HG02678 (cell line): ENCODE measurements at regions not wholly inside any gene's neighbourhood (a gene's known extent, or its start where the extent isn't known, plus 50 kb on each side); places are given as distances from the start of the nearest gene placed in this dataset.

ENCODE experiments used
- ATAC-seq: cut with Tn5 transposase; IDR thresholded peaks from one replicate; pipeline ENCODE4 v1.9.1; 2021; ENCODE audit warnings: mild to moderate bottlenecking, moderate library complexity; ENCODE audit not compliant: unreplicated experiment

DNA sequence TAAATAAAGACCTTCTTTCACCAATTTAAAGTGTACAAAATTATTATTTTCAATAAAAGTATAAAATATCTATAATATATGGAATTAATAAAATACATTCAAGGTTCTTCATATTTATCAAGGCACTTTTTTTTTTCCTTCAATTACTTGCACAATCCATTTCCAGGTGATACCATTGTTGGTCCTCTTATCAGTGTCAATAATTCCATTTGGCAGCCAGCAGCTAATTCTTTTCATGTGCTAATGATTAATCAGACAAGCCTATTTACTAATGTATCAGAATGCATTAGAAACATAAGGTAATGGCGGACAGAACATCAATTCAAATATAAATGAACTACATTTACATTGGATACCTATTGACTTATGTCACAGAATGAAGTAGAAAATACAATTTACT lies 622.2 kb downstream of the TOX3 start:
- ATAC-seq, result no peak

DNA sequence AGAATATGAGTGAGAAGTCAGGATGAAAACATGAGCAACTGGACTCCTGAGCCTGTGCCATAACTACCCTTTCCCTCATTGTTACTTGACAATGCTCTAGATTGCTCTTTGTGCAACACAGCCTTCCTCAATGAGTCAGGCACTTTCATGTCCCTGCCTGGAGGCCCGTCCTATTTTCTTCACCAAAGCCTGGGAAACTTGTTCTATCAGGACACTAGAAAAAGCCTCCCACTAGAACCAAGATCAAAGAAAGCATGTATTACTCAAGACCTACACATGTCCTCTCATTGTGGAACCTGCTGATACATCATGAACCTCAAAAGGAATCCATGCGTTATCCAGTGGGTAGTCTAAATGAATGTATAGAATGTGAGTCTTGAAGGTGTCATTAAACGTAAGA lies 624.5 kb downstream of the TOX3 start:
- no peak for ATAC-seq

DNA sequence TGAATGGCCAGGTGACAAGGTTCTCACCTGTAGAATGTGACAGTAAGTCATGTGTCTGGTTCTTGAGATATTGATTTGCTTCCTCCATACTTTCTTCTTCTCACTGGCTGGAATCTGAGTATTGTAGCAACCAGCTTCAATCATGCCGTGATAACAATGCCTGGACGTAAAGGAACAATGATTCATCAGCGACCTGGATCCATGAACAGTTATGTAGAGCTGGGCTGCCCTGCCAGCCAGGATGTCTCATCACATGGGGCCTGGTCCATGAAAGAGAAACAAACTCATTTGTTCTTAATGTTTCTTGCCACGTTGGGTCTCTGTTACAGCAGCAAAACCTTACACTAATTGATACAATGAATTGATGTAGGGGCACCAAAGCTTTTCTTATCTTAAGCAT lies 627.2 kb downstream of the TOX3 start:
- no peak for ATAC-seq

DNA sequence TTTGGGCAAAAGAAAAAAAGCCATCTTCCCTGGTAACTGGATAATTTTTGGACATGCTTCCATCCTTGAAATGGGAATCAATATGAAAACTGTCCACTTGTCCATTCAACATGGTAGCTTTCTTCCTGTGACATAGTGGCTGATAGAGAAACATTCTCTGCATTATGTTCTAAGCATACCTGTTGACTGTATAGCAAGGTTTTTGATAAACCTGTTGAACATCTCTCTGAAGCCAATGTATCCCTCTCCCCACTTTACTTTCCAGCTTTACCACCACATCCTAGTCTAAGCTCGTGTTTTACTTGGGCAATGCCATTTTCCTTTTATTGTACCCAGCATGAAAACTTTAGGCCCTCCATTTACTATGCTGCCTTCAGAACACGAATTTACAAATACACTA lies 630.1 kb downstream of the TOX3 start:
- no peak for ATAC-seq

DNA sequence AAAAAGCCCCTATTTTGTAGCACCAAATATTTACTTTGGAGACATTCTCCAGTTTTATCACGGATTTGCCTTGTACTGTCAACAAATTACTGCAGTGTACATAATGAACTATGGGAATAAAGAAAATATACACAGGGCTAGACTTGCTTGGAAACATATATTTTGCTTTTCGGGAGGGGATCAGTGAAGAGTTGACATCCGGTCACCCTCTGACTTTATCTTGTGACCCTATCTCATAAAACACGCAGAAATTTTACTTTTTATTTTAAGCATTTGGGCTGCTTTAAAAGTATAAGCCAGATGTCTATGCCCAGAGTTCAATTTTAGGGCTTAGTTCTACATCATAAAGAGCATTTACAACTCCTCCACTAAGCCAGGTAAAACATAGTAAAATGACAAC lies 630.7 kb downstream of the TOX3 start:
- ATAC-seq, result no peak

DNA sequence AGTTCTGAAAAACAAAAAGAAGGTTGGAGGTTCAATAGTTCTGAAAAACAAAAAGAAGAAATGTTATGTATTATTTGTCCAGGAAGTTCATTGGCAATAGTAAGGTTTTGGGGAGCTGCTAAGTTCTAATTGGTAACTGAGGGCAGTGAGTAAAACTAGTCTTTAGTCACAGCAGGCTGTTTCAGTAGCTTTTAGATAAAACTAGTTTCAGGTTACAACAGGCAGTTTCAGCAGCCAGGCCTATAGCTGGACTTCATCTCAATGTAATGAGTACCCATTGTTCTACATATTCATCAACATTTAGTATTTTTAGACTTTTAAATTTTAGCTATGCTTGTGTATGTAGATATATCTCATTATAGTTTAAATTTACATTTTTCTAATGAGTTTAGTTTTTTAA lies 639.3 kb downstream of the TOX3 start:
- ATAC-seq, result no peak

DNA sequence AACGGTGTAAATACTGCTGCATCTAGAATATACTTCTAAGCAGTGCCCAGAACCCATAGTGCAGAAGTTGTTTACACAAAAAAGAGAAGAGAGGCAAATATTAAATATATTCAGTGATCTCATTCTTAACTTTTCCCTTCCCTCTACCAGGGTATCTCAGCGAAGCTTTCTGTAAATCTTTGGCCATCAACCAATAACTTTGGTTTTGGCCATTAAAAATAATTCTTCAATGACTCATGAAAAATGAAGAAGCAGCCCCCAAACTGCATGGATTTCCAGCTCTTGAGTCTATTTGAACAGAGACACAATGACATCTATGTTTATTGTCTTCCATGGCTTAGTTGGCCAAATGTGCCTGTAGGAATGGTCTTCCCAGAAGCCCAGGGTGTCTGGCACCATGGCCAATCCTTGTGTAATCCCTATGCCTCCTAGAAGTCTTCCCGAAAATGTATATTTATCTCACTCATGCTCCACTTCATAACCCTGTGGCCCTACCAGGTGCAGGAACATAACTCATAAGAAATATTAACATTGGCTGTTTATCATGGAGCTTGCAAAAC lies 646.6 kb downstream of the TOX3 start:
- ATAC-seq, result no peak

DNA sequence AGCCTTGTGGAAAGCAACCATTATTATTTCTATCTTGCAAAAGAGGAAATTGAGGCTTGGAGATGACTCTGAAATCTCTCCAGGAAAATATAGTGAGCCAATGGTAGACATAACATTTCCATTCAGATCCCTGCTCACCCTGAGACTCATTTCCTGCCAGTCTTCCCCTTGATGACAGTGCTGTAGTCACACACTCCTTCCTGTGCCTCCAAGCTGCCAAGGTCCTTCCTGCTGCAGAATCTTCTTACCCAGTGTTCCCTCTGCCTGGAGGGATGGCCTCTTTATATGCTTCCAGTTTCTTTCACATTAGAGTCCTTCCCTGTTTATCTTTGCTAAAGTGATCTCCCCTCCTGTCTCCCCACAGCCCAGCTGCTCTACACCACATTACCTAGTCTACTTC lies 648.1 kb downstream of the TOX3 start:
- ATAC-seq, result no peak

DNA sequence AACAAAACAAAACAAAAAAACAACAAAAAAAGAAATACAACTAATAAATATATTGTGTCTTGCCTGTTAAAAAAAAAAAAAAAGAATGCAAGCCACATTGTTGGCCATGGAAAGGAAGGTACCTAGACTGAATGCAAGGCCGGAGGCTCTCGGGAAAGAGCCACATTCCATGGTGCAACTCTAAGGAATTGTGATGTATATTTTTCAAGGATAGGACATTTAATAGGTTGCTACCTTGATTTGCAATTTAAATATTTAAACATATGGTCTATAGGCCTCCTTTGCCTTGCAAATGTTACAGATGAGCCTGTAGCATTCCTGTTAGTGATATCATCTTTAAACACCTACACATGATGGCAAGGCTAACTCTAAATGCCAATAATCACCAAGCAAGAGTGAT lies 650.9 kb downstream of the TOX3 start:
- no peak for ATAC-seq

DNA sequence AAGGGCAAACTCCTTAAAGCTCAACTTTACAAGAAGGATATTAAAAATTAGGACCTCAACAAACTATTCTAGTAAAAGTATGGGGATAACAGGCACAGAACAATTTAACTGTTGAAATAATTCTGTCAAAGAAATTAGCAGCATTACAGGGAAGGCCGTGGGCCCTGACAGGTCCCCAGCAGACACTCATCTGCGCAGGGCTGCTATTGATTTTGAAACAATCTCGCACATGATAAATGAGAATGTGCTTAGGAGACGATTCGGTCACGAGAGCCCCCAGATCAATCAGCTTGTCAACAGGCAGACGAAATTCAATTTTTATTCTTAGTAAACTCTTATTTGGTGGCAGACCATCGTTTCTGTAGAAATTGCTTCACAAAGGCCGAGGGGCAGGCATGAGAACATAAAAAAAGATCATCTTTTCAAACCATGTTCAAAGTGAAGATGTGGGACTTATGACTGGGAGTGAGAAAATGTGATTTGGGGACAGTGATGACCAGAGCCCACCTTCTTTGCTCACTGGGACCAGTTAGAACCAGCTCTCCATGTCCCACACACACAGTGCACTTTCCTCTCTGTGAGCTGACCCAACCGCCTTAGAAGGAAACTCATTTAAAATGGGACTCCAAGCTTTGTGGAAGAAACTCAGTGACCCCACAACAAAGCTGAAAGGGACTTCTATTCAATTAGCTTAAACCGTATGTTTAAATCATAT lies 654.5 kb downstream of the TOX3 start:
- no peak for ATAC-seq

DNA sequence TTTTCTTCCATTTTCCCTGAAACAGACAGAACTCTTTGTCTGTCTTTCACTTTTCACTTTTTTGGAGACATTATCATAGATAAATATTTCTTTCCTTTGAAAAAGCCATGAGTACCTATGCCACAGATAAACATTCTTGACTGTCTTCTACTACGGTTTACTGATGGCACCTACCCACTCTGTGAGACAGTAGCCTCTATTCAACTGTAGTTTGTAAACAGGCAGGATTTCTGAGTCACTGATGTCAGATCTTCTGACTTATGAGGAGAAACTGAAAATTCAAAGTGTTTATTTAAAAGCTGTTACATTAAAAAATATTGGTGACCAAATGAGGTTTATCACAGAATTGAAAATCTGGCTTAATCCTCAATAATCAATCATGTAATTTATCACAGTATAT lies 658.4 kb downstream of the TOX3 start:
- no peak for ATAC-seq

DNA sequence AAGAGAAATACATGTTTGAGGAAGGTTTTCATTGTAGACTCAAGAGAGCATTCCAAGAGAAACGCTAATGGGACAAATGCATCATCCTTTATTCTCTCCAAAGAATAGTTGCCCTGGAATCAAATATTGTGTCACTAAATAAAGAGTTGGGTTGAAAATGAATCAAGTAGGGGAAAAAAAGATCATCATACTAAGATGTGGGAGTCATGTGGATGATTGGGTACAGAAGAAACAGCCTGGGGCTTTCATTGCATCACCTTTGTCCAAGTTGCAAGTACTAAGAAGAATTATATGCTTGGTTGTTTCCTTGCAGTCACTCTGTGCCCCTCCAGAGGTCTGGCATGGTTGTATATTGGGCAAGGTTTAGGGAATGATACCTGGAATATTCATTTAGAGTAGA lies 658.9 kb downstream of the TOX3 start:
- ATAC-seq, result no peak

DNA sequence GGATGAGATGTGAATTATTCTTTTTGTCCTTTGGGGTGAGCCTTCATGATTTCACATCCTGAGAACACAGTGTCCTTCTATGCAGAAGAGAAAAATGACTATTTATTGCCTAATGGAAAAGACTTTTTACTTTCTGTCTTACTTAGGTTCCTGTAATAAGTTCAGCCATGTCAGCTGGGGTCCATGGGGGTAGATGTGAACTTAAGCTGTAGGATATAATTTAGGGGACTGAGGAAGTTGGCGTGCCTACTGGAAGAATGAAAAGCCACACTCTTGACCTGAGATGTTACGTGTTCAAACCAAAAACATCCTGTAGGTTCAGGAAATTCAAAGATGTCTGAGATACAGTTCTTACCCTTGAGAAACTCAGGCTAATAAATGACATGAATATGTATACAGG lies 660.5 kb downstream of the TOX3 start:
- no peak for ATAC-seq

DNA sequence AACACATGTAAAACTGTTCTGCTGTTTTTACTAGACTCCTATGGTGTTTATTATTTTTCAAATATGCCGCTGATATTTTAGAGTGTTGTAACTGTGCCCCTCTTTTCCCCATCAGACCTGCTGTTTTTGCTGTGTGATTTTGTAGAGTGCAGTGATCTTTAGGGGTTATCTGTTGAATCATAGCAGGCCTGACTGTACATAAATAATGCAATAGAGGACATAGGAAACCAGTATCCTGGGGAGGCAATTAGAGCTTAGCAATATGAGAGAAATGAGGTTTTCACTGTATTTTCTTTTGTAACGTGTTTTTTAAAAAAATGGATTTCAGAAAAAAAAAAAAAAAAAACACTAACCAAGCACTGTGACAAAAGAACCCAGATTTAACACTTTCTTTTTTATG lies 662.2 kb downstream of the TOX3 start:
- ATAC-seq, result no peak

DNA sequence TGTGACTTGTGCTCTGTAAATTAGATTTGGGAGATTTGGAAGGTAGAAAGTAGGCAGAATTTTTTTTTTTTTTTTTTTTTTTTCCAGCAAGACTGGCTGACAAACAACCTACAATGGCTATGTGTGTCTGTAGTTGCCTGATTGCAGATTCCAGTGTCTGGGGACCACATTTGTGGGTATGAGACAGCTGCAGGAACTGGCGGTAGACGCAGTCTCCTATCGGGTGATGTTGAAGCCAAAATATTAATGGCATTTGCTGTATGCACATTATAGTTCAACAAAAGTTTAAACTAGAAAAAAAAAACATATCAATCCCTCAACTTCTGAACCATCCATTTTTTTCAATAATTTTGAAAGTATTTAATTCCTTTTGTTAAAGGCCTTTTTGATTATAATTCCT lies 665.2 kb downstream of the TOX3 start:
- ATAC-seq, result no peak

DNA sequence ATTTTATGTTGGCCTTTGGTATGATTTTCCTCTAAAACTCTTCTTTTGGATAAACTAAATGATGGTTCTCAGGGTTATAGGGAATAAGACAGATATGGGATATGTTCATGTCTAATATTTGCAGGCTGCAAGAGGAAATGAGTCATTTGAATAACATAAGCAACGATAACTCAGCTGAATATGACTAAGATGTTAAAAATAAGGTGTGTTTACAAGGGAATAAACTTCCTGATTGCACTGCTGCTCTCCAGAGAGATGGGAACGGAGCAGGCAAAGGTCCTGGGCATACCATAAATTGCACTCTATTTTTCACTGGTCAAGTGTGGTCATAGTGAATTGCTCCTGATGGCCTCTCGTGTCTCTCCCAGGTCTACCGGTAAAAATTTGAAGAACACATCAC lies 666.2 kb downstream of the TOX3 start:
- ATAC-seq, result no peak

DNA sequence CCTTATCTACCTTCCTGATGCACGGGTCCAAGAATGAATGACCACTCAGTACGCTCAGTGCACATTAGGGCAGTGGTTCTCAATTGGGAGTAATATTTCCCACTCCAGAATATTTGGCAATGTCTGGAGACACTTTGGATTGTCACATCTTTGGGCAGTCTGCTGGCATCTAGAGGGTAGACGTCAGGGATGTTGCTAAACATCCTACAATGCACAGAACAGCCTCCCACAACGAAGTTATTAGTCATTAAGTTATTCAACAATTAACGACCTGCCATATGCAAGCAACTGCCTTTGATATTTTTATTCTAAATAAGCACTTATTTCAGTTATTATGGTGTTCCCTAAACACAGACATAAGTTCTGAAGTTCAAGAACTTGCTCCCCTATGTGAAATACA lies 669.3 kb downstream of the TOX3 start:
- no peak for ATAC-seq

DNA sequence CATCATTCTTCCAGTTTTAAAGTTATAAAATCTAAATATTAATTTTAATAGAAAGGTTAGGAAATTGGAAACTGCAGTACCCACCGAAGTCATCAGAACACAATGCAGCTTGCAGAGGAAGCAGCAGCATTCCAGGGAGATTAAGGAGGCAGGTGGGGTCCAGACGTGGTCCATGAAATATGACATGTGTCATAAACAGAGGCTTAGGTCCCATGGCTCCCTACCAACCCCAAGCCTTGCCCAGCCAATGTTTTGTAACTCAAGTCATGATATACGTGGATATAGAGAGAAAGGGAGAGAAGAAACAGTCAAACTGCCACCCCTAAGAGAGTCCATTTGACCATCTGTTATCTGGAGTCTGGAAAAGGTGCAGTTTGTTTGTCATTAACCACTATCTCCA lies 670.0 kb downstream of the TOX3 start:
- no peak for ATAC-seq

DNA sequence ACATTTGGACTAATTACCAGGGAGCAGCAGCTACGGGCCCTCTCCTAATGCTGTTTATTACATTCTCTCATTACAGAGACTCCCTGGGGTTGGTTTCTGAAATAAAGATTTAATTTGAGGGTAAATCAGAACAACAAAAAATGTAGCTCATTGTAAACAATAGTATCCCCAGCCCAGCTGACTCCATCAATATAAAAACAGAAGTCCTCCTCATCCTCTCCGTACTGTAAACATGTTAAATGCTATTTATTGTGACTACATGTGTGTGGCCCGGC lies 670.4 kb downstream of the TOX3 start:
- no peak for ATAC-seq

DNA sequence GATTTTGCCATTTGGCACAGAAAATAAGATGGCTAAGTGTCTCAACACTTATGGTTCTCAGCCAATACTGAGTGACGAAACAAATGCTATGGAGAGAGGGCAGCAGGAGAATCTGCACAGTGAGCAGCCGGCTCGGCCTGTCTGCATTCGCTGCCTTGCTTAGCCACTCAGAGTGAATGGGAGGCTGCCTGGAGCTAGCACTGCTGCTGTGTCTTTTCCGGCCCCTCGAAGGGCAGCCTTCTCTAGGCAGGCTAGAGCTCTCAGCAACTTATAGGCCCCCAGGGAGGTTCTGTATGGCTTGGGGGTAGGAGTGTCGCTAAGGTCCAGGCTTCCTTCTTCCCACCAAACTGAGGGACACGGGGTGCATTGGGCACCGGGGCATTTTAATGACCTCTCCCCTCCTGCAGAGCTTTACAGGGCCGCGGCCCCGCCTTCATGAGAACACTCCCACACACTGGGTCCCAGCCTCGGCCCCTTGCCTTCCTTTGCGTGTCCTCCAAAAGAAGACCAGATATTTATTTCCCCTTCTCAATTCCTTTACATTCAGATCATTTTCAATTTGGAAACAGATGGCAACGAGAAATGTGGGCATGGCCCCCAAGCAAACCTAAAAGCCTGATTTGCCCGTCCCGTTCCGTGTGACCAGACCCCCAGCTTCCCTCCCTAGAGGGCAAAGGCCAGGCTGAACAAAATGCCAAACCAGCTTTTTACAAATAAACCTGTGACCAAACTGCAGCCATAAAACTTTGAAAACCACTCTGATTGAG lies 670.9 kb downstream of the TOX3 start:
- ATAC-seq, result no peak

DNA sequence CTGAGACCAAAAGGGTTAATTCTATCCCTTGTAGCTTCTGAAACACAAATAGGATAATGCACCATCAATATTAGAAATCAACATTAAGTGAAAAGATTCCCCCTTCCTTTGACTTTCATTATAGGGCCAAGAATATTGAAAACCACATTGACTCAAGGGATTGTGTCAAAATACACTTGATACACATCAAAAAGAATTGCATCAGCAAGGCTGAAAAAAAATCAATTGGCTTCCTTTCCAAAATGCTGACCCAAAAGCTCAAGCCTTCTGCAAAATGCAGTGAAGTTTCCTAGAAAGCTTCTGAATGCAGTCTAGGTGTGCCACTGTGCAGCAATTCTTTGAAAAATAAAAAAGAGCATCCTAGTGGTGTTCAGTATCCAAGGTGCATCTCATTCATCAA lies 674.4 kb downstream of the TOX3 start:
- no peak for ATAC-seq

DNA sequence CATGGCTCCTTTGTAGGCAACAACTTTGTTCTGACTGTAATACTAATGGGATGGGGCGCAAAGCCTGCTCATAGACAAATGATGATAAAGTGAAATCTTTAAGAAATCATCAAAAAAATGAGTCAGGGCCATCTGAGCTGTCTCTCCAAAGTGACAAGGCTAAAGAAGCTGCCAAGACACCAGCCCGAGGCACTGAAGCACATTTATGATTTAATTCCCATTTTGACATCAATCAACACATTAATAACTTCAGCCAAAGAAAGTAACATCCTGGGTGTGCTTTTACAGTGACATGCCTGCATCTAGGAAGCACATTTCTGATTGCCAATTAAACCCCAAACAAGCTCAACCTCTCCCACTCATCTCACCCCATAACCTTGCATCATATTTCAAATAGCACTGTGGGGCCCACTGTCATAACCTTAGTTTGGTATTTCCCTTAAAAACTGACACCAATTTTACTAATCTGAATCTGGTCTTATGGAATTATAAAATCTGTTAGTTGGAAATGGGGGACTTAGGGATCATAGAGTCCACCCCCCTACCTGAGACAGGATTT lies 676.6 kb downstream of the TOX3 start:
- ATAC-seq, result no peak
